Urinary bladder (tissue), 3 donors: ENCODE measurements at regions not wholly inside any gene's neighbourhood (a gene's known extent, or its start where the extent isn't known, plus 50 kb on each side); places are given as distances from the start of the nearest gene placed in this dataset.
"Not testable (repeated sequence)": the region's sequence is repeated elsewhere in the genome, so short reads cannot be mapped to it uniquely, and the experiment has no call there.

Experiments
- DNase-seq: peaks from one replicate; pipeline ENCODE4 v3.0.0-alpha.2; 2015; ENCODE audit errors: extremely low spot score
- H3K27ac ChIP-seq: one replicate; pipeline ENCODE4 v1.5.1; 2013; ENCODE audit warnings: low read depth, mild to moderate bottlenecking, moderate library complexity
- H3K36me3 ChIP-seq: one replicate; pipeline ENCODE4 v1.6.1; 2013; ENCODE audit warnings: mild to moderate bottlenecking, moderate library complexity; ENCODE audit not compliant: insufficient read depth
- H3K4me1 ChIP-seq: one replicate; pipeline ENCODE4 v1.6.1; 2013; ENCODE audit warnings: mild to moderate bottlenecking, moderate library complexity; ENCODE audit not compliant: insufficient read depth
- H3K4me3 ChIP-seq: one replicate; pipeline ENCODE4 v1.5.1; 2013; ENCODE audit warnings: low read depth, low read length
- WGBS: extraction: QIAGEN DNeasy Blood & Tissue Kit; methylation state at CpG from one replicate; pipeline ENCODE4 v1.1.7; 2013; 5-methylcytosine and 5-hydroxymethylcytosine counted together
- donor health status: healthy with polysubstance abuse.
- donor health status: healthy.

- Histone ChIP-seq H3K4me3 (no peak overlapping the region), H3K36me3 (no peaks in the 10 kb centered on the region), H3K27ac (peak overlapping the region; percentile 66), H3K4me1 (no peaks in the 10 kb centered on the region)
- no peak for DNase-seq
- WGBS = 77% methylated on average over 1 of the region's 1 CpG
Measured at GRCh38 chr12:75815756-75816155, 215.8 kb downstream of the PHLDA1 start.

GRCh38 chr12:75814851-75815754 is 216.5 kb downstream of the PHLDA1 start:
- Histone ChIP-seq H3K4me1 (no peaks in the 10 kb centered on the region), H3K27ac (peak overlapping the region; percentile 66), H3K36me3 (no peaks in the 10 kb centered on the region), H3K4me3 (no peak overlapping the region)
- WGBS = 16% methylated on average over 6 of the region's 6 CpGs
- DNase-seq = peak; percentile 79

GRCh38 chr12:75813072-75813471 is 218.5 kb downstream of the PHLDA1 start:
- H3K36me3 ChIP-seq = no peaks in the 10 kb centered on the region
- H3K4me3 ChIP-seq = no peak overlapping the region
- WGBS = 89% methylated on average over 1 of the region's 1 CpG
- no peak overlapping the region for H3K27ac ChIP-seq
- H3K4me1 ChIP-seq = no peaks in the 10 kb centered on the region
- DNase-seq = no peak

- Histone ChIP-seq H3K27ac (no peak overlapping the region), H3K4me1 (no peaks in the 10 kb centered on the region), H3K4me3 (no peak overlapping the region), H3K36me3 (no peaks in the 10 kb centered on the region)
- 49% methylated on average over 9 of the region's 9 CpGs for WGBS
- peak; percentile 59 for DNase-seq
Measured at GRCh38 chr12:75812271-75813018, 219.1 kb downstream of the PHLDA1 start.

- H3K4me3 ChIP-seq = no peak overlapping the region
- H3K36me3 ChIP-seq = no peaks in the 10 kb centered on the region
- no peak overlapping the region for H3K27ac ChIP-seq
- no peak for DNase-seq
- H3K4me1 ChIP-seq = no peaks in the 10 kb centered on the region
- 71% methylated on average over 2 of the region's 2 CpGs for WGBS
Measured at GRCh38 chr12:75809746-75810145, 221.8 kb downstream of the PHLDA1 start.

- no peaks in the 10 kb centered on the region for H3K4me1 ChIP-seq
- no peaks in the 10 kb centered on the region for H3K36me3 ChIP-seq
- no peak for DNase-seq
- no peak overlapping the region for H3K27ac ChIP-seq
- WGBS = 42% methylated on average over 1 of the region's 1 CpG
- no peak overlapping the region for H3K4me3 ChIP-seq
Measured at GRCh38 chr12:75807494-75807893, 224.1 kb downstream of the PHLDA1 start.

- H3K4me3 ChIP-seq = no peak overlapping the region
- no peaks in the 10 kb centered on the region for H3K36me3 ChIP-seq
- H3K27ac ChIP-seq = no peak overlapping the region
- no peaks in the 10 kb centered on the region for H3K4me1 ChIP-seq
- DNase-seq = no peak
- WGBS = 75% methylated on average over 2 of the region's 2 CpGs
Measured at GRCh38 chr12:75805905-75806304, 225.7 kb downstream of the PHLDA1 start.

GRCh38 chr12:75805320-75805719 is 226.3 kb downstream of the PHLDA1 start:
- DNase-seq = no peak
- 41% methylated on average over 2 of the region's 2 CpGs for WGBS
- no peaks in the 10 kb centered on the region for H3K4me1 ChIP-seq
- H3K27ac ChIP-seq = no peak overlapping the region
- no peaks in the 10 kb centered on the region for H3K36me3 ChIP-seq
- H3K4me3 ChIP-seq = no peak overlapping the region

GRCh38 chr12:75798136-75798926 is 233.2 kb downstream of the PHLDA1 start:
- Histone ChIP-seq H3K27ac (no peak overlapping the region), H3K4me3 (no peak overlapping the region), H3K36me3 (no peaks in the 10 kb centered on the region), H3K4me1 (no peaks in the 10 kb centered on the region)
- 74% methylated on average over 4 of the region's 4 CpGs for whole genome bisulfite sequencing
- DNase-seq = no peak

- H3K36me3 ChIP-seq = no peaks in the 10 kb centered on the region
- no peak overlapping the region for H3K27ac ChIP-seq
- DNase-seq = no peak
- no peak overlapping the region for H3K4me3 ChIP-seq
- H3K4me1 ChIP-seq = no peaks in the 10 kb centered on the region
Measured at GRCh38 chr12:75795125-75795524, 236.5 kb downstream of the PHLDA1 start.

- WGBS = 0% methylated on average over 1 of the region's 1 CpG
- H3K4me1 ChIP-seq = no peaks in the 10 kb centered on the region
Measured at GRCh38 chr12:75792687-75793086, 238.9 kb downstream of the PHLDA1 start.

GRCh38 chr12:75790219-75790618 is 241.4 kb downstream of the PHLDA1 start:
- no peak overlapping the region for H3K27ac ChIP-seq
- no peaks in the 10 kb centered on the region for H3K36me3 ChIP-seq
- H3K4me3 ChIP-seq = no peak overlapping the region
- no peaks in the 10 kb centered on the region for H3K4me1 ChIP-seq
- DNase-seq = no peak

More at GRCh38 chr12:75792687-75793086, 238.9 kb downstream of the PHLDA1 start:
- Histone ChIP-seq H3K36me3 (no peaks in the 10 kb centered on the region), H3K4me3 (no peak overlapping the region), H3K27ac (no peak overlapping the region)
- no peak for DNase-seq

GRCh38 chr12:75787146-75787545 is 244.4 kb downstream of the PHLDA1 start:
- H3K4me1 ChIP-seq, H3K36me3 ChIP-seq, DNase-seq, H3K27ac ChIP-seq, H3K4me3 ChIP-seq: not testable (repeated sequence)
- 96% methylated on average over 2 of the region's 2 CpGs for WGBS
